NCI-H146 treated with DMSO at 0.1 percent for 48 hours (cell line): ENCODE measurements at regions not wholly inside any gene's neighbourhood (a gene's known extent, or its start where the extent isn't known, plus 50 kb on each side); places are given as distances from the start of the nearest gene placed in this dataset.
"Not testable (repeated sequence)": the region's sequence is repeated elsewhere in the genome, so short reads cannot be mapped to it uniquely, and the experiment has no call there.

Experiments used
- DNase-seq: peaks from one replicate; lab custom pipeline; 2025; ENCODE audit not compliant: unreplicated experiment; lab: John Stamatoyannopoulos, UW

DNA sequence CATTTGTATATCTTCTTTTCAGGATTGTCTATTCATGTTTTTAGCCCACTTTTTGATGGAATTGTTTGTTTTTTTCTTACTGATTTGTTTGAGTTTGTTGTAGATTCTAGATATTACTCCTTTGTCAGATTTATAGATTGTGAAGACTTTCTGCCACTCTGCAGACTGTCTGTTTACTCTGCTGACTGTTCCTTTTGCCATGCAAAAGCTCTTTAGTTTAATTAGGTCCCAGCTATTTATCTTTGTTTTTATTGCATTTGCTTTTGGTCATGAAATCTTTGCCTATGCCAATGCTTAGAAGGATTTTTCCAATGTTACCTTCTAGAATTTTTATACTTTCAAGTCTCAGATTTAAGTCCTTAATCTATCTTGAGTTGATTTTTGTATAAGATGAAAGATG lies 564.0 kb upstream of the NECTIN3 start:
- DNase-seq, result not testable (repeated sequence)

DNA sequence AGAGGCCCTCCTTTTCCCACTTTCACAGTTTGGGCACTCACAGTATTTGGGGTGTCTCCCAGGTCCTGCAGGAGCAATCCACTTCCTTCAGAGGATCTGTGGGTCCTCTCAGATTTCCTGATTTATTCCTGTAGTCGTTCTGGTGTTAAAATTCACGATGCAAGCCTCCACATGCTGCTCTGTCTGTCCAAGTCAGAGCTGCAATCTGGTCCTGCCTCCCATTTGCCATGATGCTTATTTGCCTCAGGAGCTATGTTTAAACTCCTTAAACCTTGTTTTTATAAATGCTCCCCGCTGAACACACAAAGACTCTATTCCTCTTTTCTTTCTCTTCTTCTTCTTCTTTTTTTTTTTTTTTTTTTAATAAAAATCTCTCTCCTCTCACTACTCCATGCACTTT lies 558.7 kb upstream of the NECTIN3 start:
- no peak for DNase-seq

DNA sequence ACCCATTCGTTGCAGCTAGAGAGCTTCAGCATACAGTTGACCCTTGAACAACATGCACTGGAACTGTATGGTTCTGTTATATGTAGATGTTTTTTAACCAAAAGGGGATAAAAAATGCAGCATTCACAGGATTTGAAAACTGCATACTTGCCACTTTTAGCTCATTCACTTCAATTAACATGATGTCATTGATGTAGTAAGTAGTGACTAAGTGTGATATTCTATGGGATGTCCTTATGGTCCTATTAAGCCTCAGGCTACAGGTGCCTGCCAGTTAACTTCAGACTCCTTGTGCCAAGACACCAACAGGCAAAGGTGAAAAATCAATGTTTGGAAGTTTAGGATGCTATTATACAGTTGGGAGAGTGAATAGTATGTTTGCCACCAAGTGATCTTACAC lies 553.6 kb upstream of the NECTIN3 start:
- no peak for DNase-seq

DNA sequence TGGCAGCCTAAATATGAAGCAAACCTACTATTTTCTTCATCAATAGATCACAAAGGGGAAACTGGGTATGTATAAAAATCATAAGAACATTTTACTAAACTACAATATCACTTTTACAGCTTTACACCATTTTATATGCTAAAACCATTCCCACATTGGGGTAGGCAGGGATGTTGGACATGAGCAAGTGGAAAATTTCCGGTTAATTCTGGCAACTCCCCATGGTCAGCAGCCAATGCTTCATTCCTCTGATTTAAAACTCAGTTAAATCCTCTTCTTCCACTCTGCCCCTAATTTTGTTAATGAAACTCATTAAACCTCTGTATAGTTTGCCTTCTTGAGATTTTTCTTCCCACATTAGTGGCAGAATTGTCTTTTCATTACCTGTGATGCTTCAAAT lies 552.5 kb upstream of the NECTIN3 start:
- DNase-seq, result no peak

DNA sequence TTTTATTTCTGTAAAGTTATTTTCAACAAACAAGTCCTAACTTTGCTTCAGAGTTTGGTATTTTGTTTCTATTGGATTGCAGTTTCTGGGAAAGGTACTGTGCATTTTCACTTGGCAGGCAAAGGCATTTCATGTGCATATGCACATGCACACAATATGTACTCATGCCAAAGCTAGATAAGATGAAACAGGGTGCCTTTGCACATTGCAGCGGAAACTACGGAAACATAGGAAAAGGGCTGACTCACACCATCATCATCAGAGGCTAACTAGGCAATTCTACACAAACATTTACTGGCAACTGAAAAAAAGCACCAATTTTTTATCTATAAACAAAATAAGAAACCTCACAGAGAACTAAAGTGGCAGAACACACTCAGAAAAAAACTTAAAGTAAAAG lies 550.6 kb upstream of the NECTIN3 start:
- DNase-seq, result no peak

DNA sequence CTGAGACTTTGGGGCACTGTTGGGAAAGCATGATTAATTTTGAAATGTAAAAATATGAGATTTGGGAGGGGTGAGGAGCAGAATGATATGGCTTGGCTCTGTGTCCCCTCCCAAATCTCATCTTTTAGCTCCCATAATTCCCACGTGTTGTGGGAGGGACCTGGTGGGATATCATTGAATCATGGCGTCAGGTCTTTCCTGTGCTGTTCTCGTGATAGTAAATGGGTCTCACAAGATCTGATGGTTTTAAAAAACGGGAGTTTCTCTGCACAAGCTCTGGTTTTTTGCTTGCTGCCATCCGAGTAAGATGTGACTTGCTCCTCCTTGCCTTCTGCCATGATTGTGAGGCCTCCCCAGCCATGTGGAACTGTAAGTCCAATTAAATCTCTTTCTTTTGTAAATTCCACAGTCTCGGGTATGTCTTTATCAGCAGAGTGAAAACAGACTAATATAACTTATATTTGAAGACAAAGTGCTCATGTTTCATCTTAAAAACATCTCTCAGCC lies 546.0 kb upstream of the NECTIN3 start:
- DNase-seq, result not testable (repeated sequence)

DNA sequence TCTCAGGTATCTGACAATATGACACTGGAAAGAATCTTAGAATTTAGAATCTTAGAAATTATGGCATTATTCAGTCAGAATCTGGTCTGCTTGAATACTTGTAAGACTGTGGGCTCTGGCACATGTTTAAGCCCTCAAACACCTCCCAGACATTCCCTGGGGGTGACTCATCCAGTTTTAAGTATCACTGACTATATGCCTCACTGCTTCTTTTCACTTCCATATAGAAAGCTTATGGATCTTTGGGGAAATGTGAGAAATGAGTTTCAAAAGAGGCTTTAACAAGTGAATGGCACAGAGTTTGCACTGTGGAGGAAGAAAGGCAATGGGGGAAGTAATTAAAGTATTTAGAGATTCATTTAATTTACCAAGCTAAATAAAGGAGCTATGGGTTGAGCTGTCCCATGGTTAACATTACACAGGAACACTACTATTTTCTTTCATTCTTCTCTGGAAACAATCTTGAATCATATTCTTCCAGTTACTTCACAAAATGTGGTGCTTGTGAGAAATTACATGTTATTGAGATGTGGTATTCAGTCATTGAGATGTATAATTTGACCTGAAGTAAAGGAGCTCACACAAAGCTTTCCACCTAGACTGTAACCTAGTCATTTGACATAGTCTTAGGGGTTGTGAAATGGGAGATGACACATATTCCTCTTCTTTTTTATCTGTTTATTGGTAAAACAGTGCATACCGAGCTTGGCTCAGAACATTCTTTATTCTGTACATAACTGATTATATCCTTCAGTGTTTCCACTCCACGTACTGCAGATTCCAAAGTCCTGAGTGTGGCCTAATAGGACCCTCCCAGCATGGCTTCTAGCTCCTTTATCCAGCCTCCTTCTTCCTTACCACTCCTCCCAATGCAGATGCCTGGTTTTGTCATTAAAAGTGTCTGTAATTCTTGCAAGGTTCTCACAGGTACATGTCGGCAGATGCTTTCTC lies 544.6 kb upstream of the NECTIN3 start:
- DNase-seq, result no peak

DNA sequence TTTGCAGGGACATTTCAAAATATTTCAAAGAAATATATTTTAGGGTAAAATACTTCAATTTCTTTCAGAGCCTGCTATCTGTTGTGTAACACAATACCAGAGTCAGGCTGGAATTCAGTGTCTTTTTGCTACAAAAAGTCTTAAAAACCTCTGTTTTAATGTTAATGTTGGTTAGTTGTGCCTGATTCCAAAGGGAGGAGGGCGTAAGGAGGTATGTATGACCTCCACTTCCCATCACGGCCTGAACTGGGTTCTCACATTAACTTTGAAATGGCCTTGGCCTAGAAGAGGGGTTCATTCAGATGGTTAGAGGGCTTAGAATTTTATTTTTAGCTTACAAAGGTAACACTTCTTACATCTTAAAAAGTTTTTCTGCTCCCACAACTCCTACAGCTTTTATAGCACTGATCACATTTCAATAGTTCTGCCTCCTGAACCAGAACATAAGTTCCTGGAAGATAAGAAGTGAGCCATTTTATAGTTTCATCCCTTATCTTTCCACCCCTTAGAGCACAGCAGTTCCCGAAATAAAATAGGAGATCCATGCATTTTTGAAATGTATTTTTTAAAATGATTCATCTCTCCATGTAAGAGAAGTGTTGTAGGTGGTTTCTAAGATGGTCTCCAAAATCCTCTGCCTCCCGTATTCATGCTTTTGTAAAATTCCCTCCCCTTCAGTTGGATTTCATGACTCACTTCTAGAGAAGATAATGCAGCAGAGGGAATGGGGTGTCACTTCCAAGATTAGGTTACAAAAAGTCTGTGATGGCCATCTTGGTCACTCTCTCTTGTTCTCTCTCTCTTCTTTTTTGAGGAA lies 543.1 kb upstream of the NECTIN3 start:
- no peak for DNase-seq

DNA sequence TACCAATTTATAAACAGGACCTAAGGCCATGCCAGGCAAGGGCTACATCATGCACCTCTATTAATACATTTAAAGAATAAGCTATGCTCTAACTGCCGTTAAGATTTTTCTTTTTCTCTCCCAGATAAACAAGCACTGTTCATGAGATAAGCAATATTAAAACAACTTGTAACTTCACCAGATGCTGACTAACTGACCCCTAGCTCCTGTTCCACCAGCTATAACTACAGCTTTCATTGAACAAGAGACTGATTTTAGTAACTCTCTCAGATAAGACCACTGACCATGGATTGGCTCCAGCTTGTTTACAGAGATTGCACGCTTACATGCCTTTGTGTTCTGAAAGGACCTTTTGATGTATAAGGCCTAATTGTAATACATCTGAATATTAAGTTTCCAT lies 540.7 kb upstream of the NECTIN3 start:
- DNase-seq, result no peak

DNA sequence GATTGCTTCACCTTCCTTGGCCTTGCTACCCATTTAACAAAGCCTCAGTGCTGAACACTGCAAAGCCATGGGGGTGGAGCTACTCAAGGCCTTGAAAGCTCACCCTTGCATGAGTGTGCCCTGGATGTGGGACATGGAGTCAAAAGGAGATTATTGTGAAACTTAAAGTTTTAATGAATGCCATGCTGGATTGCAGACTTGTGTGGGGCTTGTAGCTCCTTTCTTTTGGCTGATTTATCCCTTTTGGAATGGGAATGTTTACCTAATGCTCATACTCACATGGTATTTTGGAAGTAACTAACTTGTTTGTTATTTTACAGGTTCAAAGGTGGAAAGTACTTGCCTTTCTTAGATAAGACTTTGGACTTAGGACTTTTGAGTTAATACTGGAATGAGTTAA lies 538.5 kb upstream of the NECTIN3 start:
- no peak for DNase-seq

DNA sequence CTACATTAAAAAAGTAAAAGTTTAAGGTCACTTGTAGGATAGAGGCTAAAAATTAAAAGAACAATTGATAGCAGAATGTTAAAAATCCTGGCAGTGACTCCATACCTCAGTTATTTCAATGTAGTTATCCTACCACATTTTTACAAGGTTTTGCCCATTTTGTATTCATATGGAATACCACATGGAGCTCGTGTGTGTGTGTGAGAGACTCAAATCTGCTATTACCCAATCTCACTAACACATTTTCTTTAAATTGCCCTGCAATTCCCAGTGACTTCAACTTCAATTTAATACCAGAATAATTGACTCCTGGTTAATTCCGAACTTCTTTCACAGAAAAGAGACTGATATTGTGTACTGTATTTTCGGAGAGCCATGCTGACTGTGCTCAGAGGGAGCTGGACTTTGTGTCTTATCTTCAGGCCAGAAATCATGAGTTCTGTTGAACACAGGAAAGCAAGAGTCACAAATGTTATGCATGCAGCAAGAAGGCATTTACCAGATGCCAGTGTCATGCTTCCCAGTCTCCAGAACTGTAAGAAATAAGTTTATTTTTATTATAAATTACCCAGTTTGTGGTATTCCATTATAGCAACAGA lies 529.0 kb upstream of the NECTIN3 start:
- DNase-seq, result no peak

DNA sequence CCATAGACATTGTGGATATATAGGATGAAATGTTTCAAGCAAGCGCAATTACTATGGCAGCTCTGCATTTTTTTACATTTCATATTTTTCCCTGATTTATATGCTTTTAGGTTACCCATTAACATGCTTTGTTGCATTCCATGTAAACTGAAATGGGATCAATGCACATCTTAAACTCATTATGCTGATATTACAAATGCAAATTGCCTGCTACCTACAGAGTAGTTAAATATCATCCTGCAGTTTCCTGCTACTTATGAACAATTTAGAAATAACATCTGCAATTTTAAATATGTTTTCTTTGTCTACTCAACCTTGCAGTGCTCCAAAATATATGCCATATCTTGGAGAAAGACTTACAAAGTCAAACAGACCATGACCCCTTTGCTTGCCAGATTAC lies 526.9 kb upstream of the NECTIN3 start:
- no peak for DNase-seq

DNA sequence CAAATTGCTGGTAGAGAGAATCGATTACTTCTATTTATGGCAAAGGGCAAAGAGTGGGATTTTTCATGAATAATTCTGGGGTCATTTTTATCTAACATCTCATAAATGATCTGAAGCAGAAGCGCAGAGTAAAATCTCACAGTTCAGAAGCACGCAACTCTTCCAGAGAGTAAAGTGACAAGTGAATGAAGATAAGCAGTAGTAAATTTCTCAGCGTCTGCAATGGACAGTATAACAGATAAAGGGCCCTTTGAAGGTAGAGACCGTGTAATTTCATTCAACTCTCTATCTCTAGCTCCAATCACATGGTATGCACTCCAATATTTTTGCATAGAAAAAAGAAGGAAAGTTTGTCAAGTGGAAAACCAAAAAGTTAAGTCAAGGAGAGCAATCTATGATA lies 521.1 kb upstream of the NECTIN3 start:
- DNase-seq, result no peak

DNA sequence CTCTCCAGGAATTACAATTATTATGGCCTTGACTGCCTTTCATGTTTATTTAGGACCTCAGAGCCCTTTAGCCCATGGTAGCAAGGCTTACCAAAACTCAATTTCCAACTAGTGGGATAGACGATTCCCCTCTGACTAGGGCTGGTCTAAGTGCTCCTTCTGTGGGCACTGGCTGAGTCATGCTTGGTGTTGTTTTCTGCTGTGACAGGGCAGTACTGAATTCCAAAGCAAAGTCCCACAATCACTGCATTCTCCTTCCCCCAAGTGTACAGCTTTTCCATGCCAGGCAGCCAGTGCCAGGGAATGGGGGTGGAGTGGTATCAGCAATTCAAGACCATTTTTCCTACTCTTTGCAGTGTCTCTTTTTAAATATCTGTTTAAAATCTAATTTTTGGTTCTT lies 509.0 kb upstream of the NECTIN3 start:
- no peak for DNase-seq

DNA sequence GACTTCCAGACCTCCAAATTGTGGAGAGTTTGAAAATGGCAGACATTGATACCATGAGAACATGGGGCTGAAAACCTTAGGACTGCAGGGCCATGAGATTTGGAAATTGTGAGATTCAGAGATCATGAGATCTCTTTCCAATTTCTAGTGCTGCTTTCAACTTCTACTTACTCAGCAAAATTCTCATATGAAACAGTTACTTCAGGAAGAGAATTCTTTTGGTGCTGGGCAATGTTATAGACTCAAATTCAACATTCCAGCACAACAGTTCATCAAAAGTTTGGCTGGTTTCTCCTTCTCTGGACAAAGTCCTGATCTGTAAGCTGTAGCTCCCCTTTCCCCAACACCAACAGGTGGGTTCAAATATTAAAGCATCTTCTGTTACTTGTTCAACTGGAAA lies 506.9 kb upstream of the NECTIN3 start:
- no peak for DNase-seq

DNA sequence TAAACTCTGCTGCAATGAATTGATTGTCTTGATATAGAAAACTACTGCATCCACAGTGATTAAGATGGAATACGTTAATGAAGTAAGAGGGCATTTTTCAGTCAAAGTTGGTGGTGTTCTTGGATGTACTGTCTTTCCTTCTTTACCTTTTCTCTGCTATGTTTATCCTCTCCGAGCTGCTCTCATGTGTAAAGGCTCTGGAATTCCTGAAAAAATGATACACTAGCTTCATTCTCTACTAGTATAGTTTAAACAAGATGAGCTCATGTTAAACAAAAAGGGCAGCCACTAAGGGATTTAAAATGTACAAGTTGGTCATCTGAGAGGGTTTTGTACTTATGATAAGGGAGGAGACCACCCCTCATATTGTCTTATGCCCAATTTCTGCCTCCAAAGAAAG lies 504.6 kb upstream of the NECTIN3 start:
- no peak for DNase-seq

DNA sequence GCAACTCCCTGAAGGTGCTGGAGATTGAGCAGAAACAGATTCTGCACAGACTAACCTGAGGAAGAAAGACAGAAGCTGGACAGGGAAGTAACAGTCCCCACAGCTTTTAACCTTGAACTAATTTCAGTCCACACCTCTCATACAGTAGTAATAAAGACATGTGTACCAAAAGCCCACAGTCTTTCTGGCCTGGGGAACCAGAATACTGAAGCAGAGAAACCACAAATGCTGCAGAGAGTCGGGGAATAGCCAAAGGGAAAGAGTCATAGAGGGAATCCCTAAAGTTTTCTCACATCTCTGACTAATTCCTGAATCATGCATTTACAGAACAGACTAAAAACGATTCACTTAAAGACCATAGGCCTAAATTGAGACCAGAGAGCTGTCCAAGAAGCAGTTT lies 503.4 kb upstream of the NECTIN3 start:
- DNase-seq, result no peak

DNA sequence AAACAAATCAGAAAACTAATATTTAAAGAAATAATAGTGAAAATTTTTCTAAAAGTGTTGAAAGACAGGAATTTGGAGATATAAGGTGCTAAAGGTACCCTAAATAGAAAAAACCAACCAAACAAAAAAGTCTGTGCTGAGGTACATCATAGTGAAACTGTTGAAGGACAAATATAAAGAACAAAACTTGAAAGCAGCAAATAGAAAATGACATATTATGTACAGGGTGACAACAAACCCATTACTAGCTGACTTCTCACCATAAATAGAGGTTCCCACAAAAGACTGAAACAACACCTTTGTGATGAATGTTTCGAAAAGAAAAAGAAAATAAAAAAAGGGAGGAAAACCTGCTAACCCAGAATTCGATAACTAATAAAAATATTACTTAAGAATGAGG lies 502.5 kb upstream of the NECTIN3 start:
- DNase-seq, result no peak

DNA sequence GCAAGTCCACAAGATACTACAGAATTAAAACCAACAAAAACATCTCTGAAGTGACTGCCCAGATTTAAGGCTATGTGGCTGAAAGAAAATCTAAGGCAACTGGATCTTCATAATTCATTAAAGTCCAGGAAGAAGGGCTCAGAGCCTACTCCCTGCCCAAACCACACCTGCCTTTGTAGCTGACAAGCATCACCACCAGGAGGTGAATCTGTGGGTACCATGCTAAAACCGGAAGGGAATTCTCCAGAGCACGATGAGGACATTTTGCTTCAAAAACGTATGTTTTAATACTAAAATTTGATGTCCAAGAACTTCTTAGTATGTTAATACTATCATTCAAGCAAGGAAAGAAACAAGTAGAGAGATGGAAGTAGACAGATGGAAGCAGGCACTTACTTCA lies 495.9 kb upstream of the NECTIN3 start:
- DNase-seq, result no peak

DNA sequence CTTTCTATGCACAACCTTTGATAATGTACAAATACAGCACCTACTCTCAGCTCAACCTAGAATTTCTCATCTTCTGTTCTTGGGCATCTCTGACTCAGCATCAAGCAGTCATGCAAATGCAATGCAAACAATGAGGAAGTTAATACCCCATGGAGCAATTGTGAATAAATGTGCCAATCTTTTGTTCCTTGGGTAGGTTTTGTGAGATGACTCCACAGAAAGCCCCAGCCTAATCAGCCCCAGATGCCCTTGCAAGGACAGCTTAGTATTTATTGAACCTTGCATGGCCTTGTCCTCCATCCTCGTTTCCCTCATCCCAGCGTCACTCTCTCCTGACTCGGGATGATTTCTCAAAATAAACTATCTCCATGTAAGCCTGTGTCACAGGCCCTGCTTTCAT lies 494.7 kb upstream of the NECTIN3 start:
- DNase-seq, result no peak

DNA sequence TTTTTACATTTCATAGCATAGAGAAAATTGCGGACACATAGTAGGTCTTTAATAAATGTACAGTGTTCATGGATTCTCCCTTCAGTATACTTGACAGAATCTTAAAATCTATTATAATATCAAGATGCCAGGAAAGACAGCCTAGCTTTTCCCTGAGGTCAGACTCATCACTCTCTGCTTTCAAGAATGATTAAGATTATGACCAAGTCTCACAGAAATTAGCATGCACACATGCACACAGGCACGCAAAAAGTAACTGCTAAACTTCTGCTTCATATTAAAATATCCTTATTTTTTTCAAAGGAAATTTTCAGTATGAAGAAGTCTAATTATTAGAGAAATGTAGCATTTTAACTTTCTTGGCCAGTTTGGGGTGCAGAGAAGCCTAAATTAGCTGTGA lies 493.8 kb upstream of the NECTIN3 start:
- no peak for DNase-seq
